Heart left ventricle (tissue), 13 donors: ENCODE measurements at regions not wholly inside any gene's neighbourhood (a gene's known extent, or its start where the extent isn't known, plus 50 kb on each side); places are given as distances from the start of the nearest gene placed in this dataset.

Experiments used
- POLR2A ChIP-seq, 2 donors: fragments of 450-650 bp; IDR thresholded peaks; one replicate each; pipeline ENCODE4 v1.6.1; 2017; ENCODE audit warnings: antibody characterized with exemption in 2 of 2, mild to moderate bottlenecking in 2 of 2, moderate library complexity in 2 of 2
- TF ChIP-seq, protein P1 (sequence below), 12 donors: fragments of 200-600 bp; sonication (generic) in 4 of 12; IDR thresholded peaks; one replicate each; pipeline versions ENCODE4 v1.5.0 to v1.8.0; 2018 to 2022; ENCODE audit warnings: antibody characterized with exemption in 12 of 12, mild to moderate bottlenecking in 5 of 12
- donor health status: ischemic (EF 13 %, LVEDD 7.1; RV severe dilation, severe dysfunction).
- donor health status: DM: no; HTN: yes; CAD: no.
- donor health status: DM: no; HTN: no; CAD: no.
- donor health status: ischemic (EF 25% LVEDD 6.9; RV normal size, moderate dysfunction).
- donor health status: ischemic (EF 25% LVEDD 5.7; RV mildly dilated, moderate dysfunction).
- donor health status: ischemic (EF 35%, LVEDD 5.7; RV mildly dilated, moderate dysfunction).
- donor health status: nonischemic (EF 11% LVEDD 7.7; RV severe dilation, severe dysfunction).
- donor health status: DM: yes; HTN: yes; CAD: no.
- donor health status: PGD.
- donor health status: ischemic (EF 29% LVEDD 5.4; RV normal size, mild dysfunction).
- donor health status: nonischemic (EF 23%, LVEDD 6.1; RV moderate dilation, normal function).

DNA sequence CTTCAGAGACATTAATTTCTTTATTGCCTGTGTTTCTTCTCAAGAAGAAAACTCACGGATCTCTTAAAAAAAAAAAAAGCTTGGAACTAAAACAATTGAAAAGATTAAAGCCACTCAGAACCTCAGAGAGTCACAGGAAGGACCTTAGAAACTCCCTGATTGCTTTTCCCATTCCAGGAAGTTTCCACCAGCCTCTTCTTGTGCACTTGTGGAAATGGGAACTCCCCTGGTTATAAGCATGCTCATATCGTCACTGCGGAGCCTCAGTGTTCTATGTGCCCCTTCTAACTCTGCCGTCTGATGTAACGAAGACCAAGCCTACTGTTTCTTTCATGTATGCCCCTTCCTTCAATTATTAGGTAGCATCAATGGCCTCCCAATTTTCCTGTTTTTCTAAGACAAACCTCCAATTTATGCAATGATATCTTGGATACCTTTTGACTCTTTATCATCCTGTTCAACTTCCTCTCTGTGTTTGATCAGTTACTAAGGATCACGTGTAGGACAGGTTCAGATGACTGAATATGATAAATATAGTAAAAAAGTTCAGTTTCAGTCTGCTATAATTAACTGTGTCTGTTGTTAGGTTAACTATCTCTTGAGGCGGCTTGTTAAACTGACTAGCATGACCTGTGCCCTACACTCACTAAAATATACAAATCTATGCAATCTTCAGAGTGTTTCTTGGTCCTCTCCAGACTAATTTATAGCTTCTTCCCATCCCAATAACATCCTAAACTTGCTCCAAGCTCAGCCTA, 593.7 kb upstream of the CHAC2 start:
- TF ChIP-seq, protein P1, sequence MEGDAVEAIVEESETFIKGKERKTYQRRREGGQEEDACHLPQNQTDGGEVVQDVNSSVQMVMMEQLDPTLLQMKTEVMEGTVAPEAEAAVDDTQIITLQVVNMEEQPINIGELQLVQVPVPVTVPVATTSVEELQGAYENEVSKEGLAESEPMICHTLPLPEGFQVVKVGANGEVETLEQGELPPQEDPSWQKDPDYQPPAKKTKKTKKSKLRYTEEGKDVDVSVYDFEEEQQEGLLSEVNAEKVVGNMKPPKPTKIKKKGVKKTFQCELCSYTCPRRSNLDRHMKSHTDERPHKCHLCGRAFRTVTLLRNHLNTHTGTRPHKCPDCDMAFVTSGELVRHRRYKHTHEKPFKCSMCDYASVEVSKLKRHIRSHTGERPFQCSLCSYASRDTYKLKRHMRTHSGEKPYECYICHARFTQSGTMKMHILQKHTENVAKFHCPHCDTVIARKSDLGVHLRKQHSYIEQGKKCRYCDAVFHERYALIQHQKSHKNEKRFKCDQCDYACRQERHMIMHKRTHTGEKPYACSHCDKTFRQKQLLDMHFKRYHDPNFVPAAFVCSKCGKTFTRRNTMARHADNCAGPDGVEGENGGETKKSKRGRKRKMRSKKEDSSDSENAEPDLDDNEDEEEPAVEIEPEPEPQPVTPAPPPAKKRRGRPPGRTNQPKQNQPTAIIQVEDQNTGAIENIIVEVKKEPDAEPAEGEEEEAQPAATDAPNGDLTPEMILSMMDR (IDR thresholded peaks at IDR 0.05) = no peak
- TF ChIP-seq POLR2A (IDR thresholded peaks at IDR 0.05) = no peak
